Neuronal stem cell (in vitro differentiated cells): ENCODE measurements at regions not wholly inside any gene's neighbourhood (a gene's known extent, or its start where the extent isn't known, plus 50 kb on each side); places are given as distances from the start of the nearest gene placed in this dataset.

Experiments used
- DNase-seq: peaks from one replicate; pipeline ENCODE4 v3.0.0-alpha.2; 2013; ENCODE audit warnings: low spot score
- H2AFZ ChIP-seq: one replicate; pipeline ENCODE4 v1.6.1; 2013; ENCODE audit warnings: mild to moderate bottlenecking, low read length, inconsistent platforms
- H2AK5ac ChIP-seq: 2 replicates; pipeline ENCODE4 v1.6.1; 2013; ENCODE audit warnings: low read depth, mild to moderate bottlenecking, inconsistent platforms, low read length, moderate library complexity, mixed read lengths
- H2BK120ac ChIP-seq: 2 replicates; pipeline ENCODE4 v1.6.1; 2013; ENCODE audit warnings: low read depth, mild to moderate bottlenecking, inconsistent platforms, low read length, moderate library complexity, mixed read lengths
- H2BK12ac ChIP-seq: one replicate; pipeline ENCODE4 v1.6.1; 2013; ENCODE audit warnings: low read length, inconsistent platforms
- H2BK15ac ChIP-seq: 2 replicates; pipeline ENCODE4 v1.6.1; 2013; ENCODE audit warnings: mild to moderate bottlenecking, low read length, inconsistent platforms, mixed read lengths
- H2BK5ac ChIP-seq: one replicate; pipeline ENCODE4 v1.6.1; 2013; ENCODE audit warnings: inconsistent platforms, mild to moderate bottlenecking, low read length, moderate library complexity
- H3K14ac ChIP-seq: one replicate; pipeline ENCODE4 v1.6.1; 2013; ENCODE audit warnings: low read length, inconsistent platforms
- H3K18ac ChIP-seq: 2 replicates; pipeline ENCODE4 v1.6.1; 2013; ENCODE audit warnings: low read length, inconsistent platforms
- H3K23ac ChIP-seq: 2 replicates; pipeline ENCODE4 v1.6.1; 2013; ENCODE audit warnings: low read depth, mild to moderate bottlenecking, mixed read lengths, low read length, inconsistent platforms; ENCODE audit not compliant: poor library complexity
- H3K27ac ChIP-seq: replicated peaks from 3 replicates; pipeline ENCODE4 v1.5.1; 2013; ENCODE audit warnings: low read length, inconsistent platforms
- H3K27me3 ChIP-seq, 3 experiments: 2 replicates each; pipeline ENCODE4 v1.6.1; 2013; ENCODE audit warnings: low read length in 3 of 3, mild to moderate bottlenecking in 2 of 3, inconsistent platforms in 1 of 3, low read depth in 1 of 3, mixed read lengths in 1 of 3, moderate library complexity in 1 of 3; ENCODE audit not compliant: control insufficient read depth in 3 of 3, insufficient read depth in 3 of 3
- H3K36me3 ChIP-seq, 2 donors: replicated peaks in 1 of 2; 2 replicates each; pipeline ENCODE4 v1.6.1; 2013; ENCODE audit warnings: low read length in 2 of 2; ENCODE audit not compliant: control insufficient read depth in 2 of 2, insufficient read depth in 2 of 2
- H3K4ac ChIP-seq: 2 replicates; pipeline ENCODE4 v1.6.1; 2013; ENCODE audit warnings: inconsistent platforms, mild to moderate bottlenecking, low read length, moderate library complexity
- H3K4me1 ChIP-seq, 2 donors: 1 replicate in 1 of 2; 2 replicates in 1 of 2; pipeline ENCODE4 v1.6.1; 2013; ENCODE audit warnings: low read length in 2 of 2, low read depth in 1 of 2; ENCODE audit not compliant: control insufficient read depth in 2 of 2, insufficient read depth in 1 of 2
- H3K4me2 ChIP-seq: one replicate; pipeline ENCODE4 v1.6.1; 2013; ENCODE audit warnings: mild to moderate bottlenecking, low read length, inconsistent platforms; ENCODE audit not compliant: insufficient read depth, poor library complexity, severe bottlenecking
- H3K4me3 ChIP-seq, 2 donors: 2 replicates each; pipeline ENCODE4 v1.5.1; 2013; ENCODE audit warnings: low read length in 2 of 2, mild to moderate bottlenecking in 2 of 2, inconsistent platforms in 1 of 2, moderate library complexity in 1 of 2
- H3K79me1 ChIP-seq: one replicate; pipeline ENCODE4 v1.6.1; 2013; ENCODE audit warnings: low read depth, mild to moderate bottlenecking, inconsistent platforms, low read length, moderate library complexity
- H3K9ac ChIP-seq: one replicate; pipeline ENCODE4 v1.6.1; 2013; ENCODE audit warnings: mild to moderate bottlenecking, low read depth, low read length, inconsistent platforms; ENCODE audit not compliant: poor library complexity
- H3K9me3 ChIP-seq, 2 donors: replicated peaks in 1 of 2; 2 replicates each; pipeline versions ENCODE3 to v1.6.1; 2013; ENCODE audit warnings: low read length in 2 of 2, mild to moderate bottlenecking in 2 of 2, inconsistent platforms in 1 of 2, low read depth in 1 of 2, mixed read lengths in 1 of 2, moderate library complexity in 1 of 2; ENCODE audit not compliant: control insufficient read depth in 2 of 2, insufficient read depth in 1 of 2
- H4K8ac ChIP-seq: one replicate; pipeline ENCODE4 v1.6.1; 2013; ENCODE audit warnings: low read depth, mild to moderate bottlenecking, inconsistent platforms, low read length, moderate library complexity
- H4K91ac ChIP-seq: one replicate; pipeline ENCODE4 v1.6.1; 2013; ENCODE audit warnings: low read length, low read depth, mild to moderate bottlenecking, inconsistent platforms; ENCODE audit not compliant: poor library complexity
- WGBS, 2 donors: extraction: QIAGEN DNeasy Blood & Tissue Kit; methylation state at CpG; one replicate each; pipeline ENCODE4 v1.1.7; 2013; ENCODE audit warnings: missing lambda C conversion rate in 2 of 2, mixed read lengths in 1 of 2; ENCODE audit not compliant: insufficient read length in 2 of 2, insufficient replicate concordance in 1 of 2; ENCODE audit errors: extremely low coverage in 2 of 2; 5-methylcytosine and 5-hydroxymethylcytosine counted together

GRCh38 chr4:32393806-32394205 is 1673.6 kb downstream of the PCDH7 start:
- no peaks in the 10 kb centered on the region for H3K79me1 ChIP-seq
- no peaks in the 10 kb centered on the region for H3K27me3 ChIP-seq
- H2AK5ac ChIP-seq, result no peak overlapping the region
- WGBS, 2 donors, result no CpG with 5 or more reads among the region's 3 CpGs
- no peak overlapping the region for H2BK5ac ChIP-seq
- H3K18ac ChIP-seq, result no peak overlapping the region
- H4K8ac ChIP-seq, result no peak overlapping the region
- H4K91ac ChIP-seq, result no peak overlapping the region
- no peaks in the 10 kb centered on the region for H3K9me3 ChIP-seq
- H3K4me1 ChIP-seq, result peaks cover 0 to 2% of the 10 kb centered on the region in 2 donors
- H3K14ac ChIP-seq, result no peak overlapping the region
- no peak overlapping the region for H2BK15ac ChIP-seq
- no peak overlapping the region for H3K23ac ChIP-seq
- H3K27ac ChIP-seq, result no peak overlapping the region
- no peak overlapping the region for H3K9ac ChIP-seq
- H2BK120ac ChIP-seq, result no peak overlapping the region
- H3K36me3 ChIP-seq, result no peaks in the 10 kb centered on the region
- H3K4ac ChIP-seq, result no peak overlapping the region
- no peak overlapping the region for H2BK12ac ChIP-seq
- no peak overlapping the region for H3K4me2 ChIP-seq
- H2AFZ ChIP-seq, result no peak overlapping the region
- no peak for DNase-seq
- no peak overlapping the region for H3K4me3 ChIP-seq

- H2AFZ ChIP-seq, result no peak overlapping the region
- H2BK12ac ChIP-seq, result no peak overlapping the region
- no peak overlapping the region for H3K18ac ChIP-seq
- no peak overlapping the region for H3K4me3 ChIP-seq
- H3K79me1 ChIP-seq, result no peaks in the 10 kb centered on the region
- DNase-seq, result no peak
- no peak overlapping the region for H4K8ac ChIP-seq
- no peak overlapping the region for H3K4me2 ChIP-seq
- H2BK5ac ChIP-seq, result no peak overlapping the region
- no peak overlapping the region for H3K4ac ChIP-seq
- H3K14ac ChIP-seq, result no peak overlapping the region
- no peak overlapping the region for H4K91ac ChIP-seq
- no peak overlapping the region for H2AK5ac ChIP-seq
- no peak overlapping the region for H3K27ac ChIP-seq
- H3K9me3 ChIP-seq, result no peaks in the 10 kb centered on the region
- H3K36me3 ChIP-seq, result no peaks in the 10 kb centered on the region
- H3K4me1 ChIP-seq, result peaks cover 0 to 2% of the 10 kb centered on the region in 2 donors
- no CpG with 5 or more reads among the region's 1 CpG for WGBS, 2 donors
- no peak overlapping the region for H3K23ac ChIP-seq
- H2BK15ac ChIP-seq, result no peak overlapping the region
- H3K9ac ChIP-seq, result no peak overlapping the region
- H3K27me3 ChIP-seq, result no peaks in the 10 kb centered on the region
- no peak overlapping the region for H2BK120ac ChIP-seq
Observed at GRCh38 chr4:32394255-32394654, 1674.1 kb downstream of the PCDH7 start.

- no peaks in the 10 kb centered on the region for H3K9me3 ChIP-seq
- H2AK5ac ChIP-seq, result no peak overlapping the region
- no peak overlapping the region for H2AFZ ChIP-seq
- no peak overlapping the region for H2BK15ac ChIP-seq
- H2BK120ac ChIP-seq, result no peak overlapping the region
- no peak overlapping the region for H3K27ac ChIP-seq
- H3K9ac ChIP-seq, result no peak overlapping the region
- H3K18ac ChIP-seq, result no peak overlapping the region
- H3K23ac ChIP-seq, result no peak overlapping the region
- no peak overlapping the region for H3K4me3 ChIP-seq
- no peaks in the 10 kb centered on the region for H3K36me3 ChIP-seq
- peaks cover 0 to 2% of the 10 kb centered on the region in 2 donors for H3K4me1 ChIP-seq
- H3K4me2 ChIP-seq, result no peak overlapping the region
- no CpG with 5 or more reads among the region's 7 CpGs for WGBS, 2 donors
- H2BK5ac ChIP-seq, result no peak overlapping the region
- no peak overlapping the region for H3K4ac ChIP-seq
- no peaks in the 10 kb centered on the region for H3K79me1 ChIP-seq
- peak; percentile 1 for DNase-seq
- no peak overlapping the region for H4K8ac ChIP-seq
- no peak overlapping the region for H4K91ac ChIP-seq
- H2BK12ac ChIP-seq, result no peak overlapping the region
- no peaks in the 10 kb centered on the region for H3K27me3 ChIP-seq
- no peak overlapping the region for H3K14ac ChIP-seq
Observed at GRCh38 chr4:32396507-32397070, 1676.4 kb downstream of the PCDH7 start.

- H2BK15ac ChIP-seq, result no peak overlapping the region
- H2BK120ac ChIP-seq, result no peak overlapping the region
- H2AK5ac ChIP-seq, result no peak overlapping the region
- no peak overlapping the region for H3K4me3 ChIP-seq
- H3K4me1 ChIP-seq, result peaks cover 0 to 2% of the 10 kb centered on the region in 2 donors
- no peaks in the 10 kb centered on the region for H3K79me1 ChIP-seq
- no peak overlapping the region for H2BK5ac ChIP-seq
- H3K23ac ChIP-seq, result no peak overlapping the region
- WGBS, 2 donors, result no CpG with 5 or more reads among the region's 1 CpG
- DNase-seq, result no peak
- H3K18ac ChIP-seq, result no peak overlapping the region
- H3K4ac ChIP-seq, result no peak overlapping the region
- H3K4me2 ChIP-seq, result no peak overlapping the region
- no peak overlapping the region for H4K8ac ChIP-seq
- no peak overlapping the region for H4K91ac ChIP-seq
- no peaks in the 10 kb centered on the region for H3K36me3 ChIP-seq
- H2AFZ ChIP-seq, result no peak overlapping the region
- no peak overlapping the region for H3K14ac ChIP-seq
- H2BK12ac ChIP-seq, result no peak overlapping the region
- H3K9ac ChIP-seq, result no peak overlapping the region
- H3K27ac ChIP-seq, result no peak overlapping the region
- H3K27me3 ChIP-seq, result no peaks in the 10 kb centered on the region
- no peaks in the 10 kb centered on the region for H3K9me3 ChIP-seq
Observed at GRCh38 chr4:32400870-32401269, 1680.7 kb downstream of the PCDH7 start.
